ENCODE measurements at regions not wholly inside any gene's neighbourhood (a gene's known extent, or its start where the extent isn't known, plus 50 kb on each side); places are given as distances from the start of the nearest gene placed in this dataset.

- no peak for DNase-seq
These were observed 218.0 kb downstream of the QDPR start for GRCh38 chr4:17293901-17294300.

- DNase-seq: no peak
These were observed 223.7 kb downstream of the QDPR start for GRCh38 chr4:17288151-17288550.

GRCh38 chr4:17286752-17287460, 225.0 kb downstream of the QDPR start:
- DNase-seq: no peak

GRCh38 chr4:17285747-17286146, 226.1 kb downstream of the QDPR start:
- DNase-seq: no peak

GRCh38 chr4:17284323-17285175, 227.3 kb downstream of the QDPR start:
- DNase-seq: no peak

GRCh38 chr4:17283832-17284231, 228.1 kb downstream of the QDPR start:
- no peak for DNase-seq

GRCh38 chr4:17283251-17283650, 228.6 kb downstream of the QDPR start:
- DNase-seq: no peak

GRCh38 chr4:17280261-17281018, 231.4 kb downstream of the QDPR start:
- DNase-seq: no peak

- DNase-seq: no peak
These were observed 235.1 kb downstream of the QDPR start for GRCh38 chr4:17276776-17277175.

GRCh38 chr4:17275836-17276235, 236.1 kb downstream of the QDPR start:
- DNase-seq: no peak

GRCh38 chr4:17273047-17273446, 238.8 kb downstream of the QDPR start:
- no peak for DNase-seq

- no peak for DNase-seq
These were observed 239.7 kb downstream of the QDPR start for GRCh38 chr4:17272154-17272553.

GRCh38 chr4:17265653-17266052, 246.2 kb downstream of the QDPR start:
- DNase-seq: no peak

- no peak for DNase-seq
These were observed 246.8 kb downstream of the QDPR start for GRCh38 chr4:17265139-17265538.

GRCh38 chr4:17260166-17260907, 251.6 kb downstream of the QDPR start:
- no peak for DNase-seq

- no peak for DNase-seq
These were observed 253.8 kb downstream of the QDPR start for GRCh38 chr4:17258106-17258505.

GRCh38 chr4:17252131-17252530, 259.8 kb downstream of the QDPR start:
- DNase-seq: no peak

GRCh38 chr4:17251101-17251500, 260.8 kb downstream of the QDPR start:
- DNase-seq: no peak

- DNase-seq: no peak
These were observed 261.3 kb downstream of the QDPR start for GRCh38 chr4:17250591-17250990.

GRCh38 chr4:17246656-17247055, 265.2 kb downstream of the QDPR start:
- DNase-seq: no peak

GRCh38 chr4:17241835-17242234, 270.1 kb downstream of the QDPR start:
- no peak for DNase-seq

GRCh38 chr4:17238633-17239032, 273.3 kb downstream of the QDPR start:
- DNase-seq: no peak

- no peak for DNase-seq
These were observed 275.2 kb downstream of the QDPR start for GRCh38 chr4:17236686-17237085.
